OCI-LY7 (cell line): ENCODE measurements at regions not wholly inside any gene's neighbourhood (a gene's known extent, or its start where the extent isn't known, plus 50 kb on each side); places are given as distances from the start of the nearest gene placed in this dataset.

Source experiments
- BruUV-seq: library from RNA; stranded (reverse); fragments of 400-500 nt; replicated peaks from 2 replicates; lab custom pipeline; 2021; lab: Mats Ljungman, UMichigan
- CTCF ChIA-PET: fragments of 300-600 bp; sonication (Branson Sonifier 250); formaldehyde crosslinking; loops from one replicate; lab custom pipeline; 2022; ENCODE audit warnings: antibody characterized with exemption; ENCODE audit not compliant: unreplicated experiment; lab: Charles Lee
- POLR2A ChIA-PET: fragments of 300-600 bp; sonication (Branson Sonifier 250); formaldehyde crosslinking; loops from one replicate; lab custom pipeline; 2022; ENCODE audit warnings: antibody characterized with exemption; lab: Charles Lee
- DNase-seq: peaks from one replicate; pipeline ENCODE4 v3.0.0-alpha.2; 2015; ENCODE audit warnings: low spot score
- H2AFZ ChIP-seq: fragments of 200-600 bp; sonication (generic), shearing (Covaris generic); 2 replicates; pipeline ENCODE4 v1.6.1; 2014; ENCODE audit warnings: mild to moderate bottlenecking, antibody characterized with exemption, low read length, moderate library complexity
- H3K27ac ChIP-seq: fragments of 200-600 bp; sonication (generic); 2 replicates; pipeline ENCODE4 v1.5.1; 2014; ENCODE audit warnings: mixed run types, low read depth, mild to moderate bottlenecking, moderate library complexity, low read length, inconsistent platforms; ENCODE audit not compliant: poor library complexity, severe bottlenecking
- H3K36me3 ChIP-seq: fragments of 200-600 bp; sonication (generic); 2 replicates; pipeline ENCODE4 v1.6.1; 2014; ENCODE audit warnings: mild to moderate bottlenecking, antibody characterized with exemption, low read length, moderate library complexity, mixed read lengths; ENCODE audit not compliant: insufficient read depth
- H3K4me1 ChIP-seq: fragments of 200-600 bp; sonication (generic); 2 replicates; pipeline ENCODE4 v1.5.1; 2014; ENCODE audit warnings: mild to moderate bottlenecking, low read length; ENCODE audit not compliant: insufficient read depth, poor library complexity, severe bottlenecking
- H3K4me2 ChIP-seq: fragments of 200-600 bp; sonication (generic); 2 replicates; pipeline ENCODE4 v1.6.1; 2014; ENCODE audit warnings: mild to moderate bottlenecking, low read length
- H3K4me3 ChIP-seq: fragments of 200-600 bp; sonication (generic); 2 replicates; pipeline ENCODE4 v1.5.1; 2014; ENCODE audit warnings: mild to moderate bottlenecking, low read depth, low read length; ENCODE audit not compliant: poor library complexity, severe bottlenecking
- H3K79me2 ChIP-seq: fragments of 200-600 bp; sonication (generic); 2 replicates; pipeline ENCODE4 v1.6.1; 2016; ENCODE audit warnings: low read depth, mild to moderate bottlenecking, low read length, moderate library complexity, mixed read lengths; ENCODE audit not compliant: insufficient read depth
- H3K9me2 ChIP-seq: fragments of 200-600 bp; sonication (generic); 2 replicates; pipeline ENCODE4 v1.6.1; 2016; ENCODE audit warnings: mild to moderate bottlenecking, low read length, mixed read lengths; ENCODE audit not compliant: insufficient read depth
- H3K9me3 ChIP-seq: fragments of 200-600 bp; sonication (generic); 2 replicates; pipeline ENCODE4 v1.6.1; 2014; ENCODE audit warnings: mild to moderate bottlenecking, mixed run types, low read length, mixed read lengths
- H4K20me1 ChIP-seq: fragments of 200-600 bp; sonication (generic); 2 replicates; pipeline ENCODE4 v1.6.1; 2014; ENCODE audit warnings: mild to moderate bottlenecking, antibody characterized with exemption, low read length, moderate library complexity, mixed read lengths; ENCODE audit not compliant: insufficient read depth
- CTCF ChIP-seq: fragments of 200-600 bp; sonication (generic); conservative IDR thresholded peaks from 2 replicates; pipeline ENCODE4 v1.5.1; 2014; ENCODE audit warnings: mild to moderate bottlenecking, antibody characterized with exemption, low read length, moderate library complexity, mixed read lengths
- EZH2phosphoT487 ChIP-seq: fragments of 200-600 bp; sonication (generic); IDR thresholded peaks from 2 replicates; pipeline ENCODE4 v1.6.1; 2018; ENCODE audit warnings: low read depth, borderline replicate concordance, mild to moderate bottlenecking, mixed run types, antibody characterized with exemption, low read length, moderate library complexity, mixed read lengths
- intact Hi-C: fragments of 100-400 bp; cut with micrococcal nuclease; formaldehyde crosslinking; loops from one replicate; pipeline ENCODE4 v1.10.0; 2022; ENCODE audit not compliant: unreplicated experiment

GRCh38 chr2:181129364-181130056, 149.1 kb downstream of the UBE2E3 start:
- Histone ChIP-seq H4K20me1 (no peaks in the 10 kb centered on the region), H3K4me3 (no peak overlapping the region), H3K4me1 (no peaks in the 10 kb centered on the region), H3K9me3 (no peaks in the 10 kb centered on the region), H3K36me3 (no peaks in the 10 kb centered on the region), H2AFZ (no peak overlapping the region), H3K27ac (no peak overlapping the region), H3K4me2 (no peak overlapping the region), H3K79me2 (no peaks in the 10 kb centered on the region), H3K9me2 (no peaks in the 10 kb centered on the region)
- CTCF ChIA-PET, result no interaction called here
- intact Hi-C loops, result no loop called here
- BruUV-seq, result no TSS peak
- POLR2A ChIA-PET, result interaction anchor here (0.7 to 1.4 kb wide), 4 partner anchors 17 to 26 kb away, joined by 3 to 4 read pairs (median 3); no protein-coding TSS in a partner anchor
- TF ChIP-seq CTCF, result no peak
- no peak for TF ChIP-seq EZH2phosphoT487
- no peak for DNase-seq

- no peaks in the 10 kb centered on the region for H3K9me3 ChIP-seq
- POLR2A ChIA-PET, result interaction anchor here (0.7 to 1.3 kb wide), 5 partner anchors 9 to 327 kb away, joined by 3 to 6 read pairs (median 3); partner anchors contain the start of gene ITGA4
- no peak overlapping the region for H3K27ac ChIP-seq
- no peaks in the 10 kb centered on the region for H4K20me1 ChIP-seq
- DNase-seq, result no peak
- no peak overlapping the region for H3K4me2 ChIP-seq
- H3K79me2 ChIP-seq, result no peaks in the 10 kb centered on the region
- H2AFZ ChIP-seq, result no peak overlapping the region
- no peak overlapping the region for H3K4me3 ChIP-seq
- no peak for TF ChIP-seq EZH2phosphoT487
- no peak for TF ChIP-seq CTCF
- no peaks in the 10 kb centered on the region for H3K36me3 ChIP-seq
- H3K4me1 ChIP-seq, result no peaks in the 10 kb centered on the region
- intact Hi-C loops, result no loop called here
- BruUV-seq, result no TSS peak
- H3K9me2 ChIP-seq, result no peaks in the 10 kb centered on the region
- CTCF ChIA-PET, result no interaction called here
Measured at GRCh38 chr2:181130686-181131085, 150.3 kb downstream of the UBE2E3 start.

- H3K9me3 ChIP-seq, result no peaks in the 10 kb centered on the region
- no TSS peak for BruUV-seq
- CTCF ChIA-PET, result no interaction called here
- no peaks in the 10 kb centered on the region for H3K4me1 ChIP-seq
- H3K79me2 ChIP-seq, result no peaks in the 10 kb centered on the region
- H2AFZ ChIP-seq, result no peak overlapping the region
- no peaks in the 10 kb centered on the region for H3K9me2 ChIP-seq
- H3K36me3 ChIP-seq, result no peaks in the 10 kb centered on the region
- intact Hi-C loops, result no loop called here
- no peaks in the 10 kb centered on the region for H4K20me1 ChIP-seq
- no peak overlapping the region for H3K4me2 ChIP-seq
- no peak overlapping the region for H3K4me3 ChIP-seq
- no peak overlapping the region for H3K27ac ChIP-seq
- TF ChIP-seq CTCF (no peak), EZH2phosphoT487 (no peak)
- POLR2A ChIA-PET, result interaction anchor here (0.6 to 1.3 kb wide), 8 partner anchors 10 to 506 kb away, joined by 3 to 6 read pairs (median 3); partner anchors contain the start of gene ITGA4
- DNase-seq, result no peak
Measured at GRCh38 chr2:181131584-181131983, 151.2 kb downstream of the UBE2E3 start.
